ENCODE measurements at regions not wholly inside any gene's neighbourhood (a gene's known extent, or its start where the extent isn't known, plus 50 kb on each side); places are given as distances from the start of the nearest gene placed in this dataset.
A peak's percentile ranks its signal among the peaks of the same experiment; 100 is the strongest.
"Not testable (repeated sequence)": the region's sequence is repeated elsewhere in the genome, so short reads cannot be mapped to it uniquely, and the experiment has no call there.

GRCh38 chr21:41584603-41585176 is 76.7 kb upstream of the TMPRSS2 start:
- no peak for DNase-seq

DNA sequence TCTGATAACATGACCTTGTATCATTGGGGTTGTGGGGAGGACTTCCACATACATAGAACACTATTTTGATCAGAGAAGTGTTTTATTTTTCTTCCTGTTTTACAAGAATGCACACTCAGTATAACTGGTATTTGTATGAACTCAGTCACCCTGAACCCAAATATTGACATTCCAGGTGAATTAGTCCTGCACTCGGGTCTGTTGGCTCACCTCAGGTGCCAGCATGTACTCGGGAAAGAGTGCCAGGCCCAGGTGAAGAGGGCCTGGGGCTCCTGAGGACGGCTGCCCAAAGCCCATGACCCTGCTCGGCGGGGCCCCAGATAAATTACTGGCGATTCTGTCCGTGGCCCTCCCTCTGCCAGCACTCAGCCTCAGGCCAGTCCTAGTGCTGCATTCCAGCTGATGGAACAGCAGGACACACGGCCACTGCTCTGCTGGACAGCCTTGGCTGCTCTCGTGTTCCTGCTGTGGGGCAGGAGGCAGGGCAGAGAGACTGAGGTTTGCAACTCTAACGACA is 75.4 kb upstream of the TMPRSS2 start:
- DNase-seq = peak; percentile 88

DNA sequence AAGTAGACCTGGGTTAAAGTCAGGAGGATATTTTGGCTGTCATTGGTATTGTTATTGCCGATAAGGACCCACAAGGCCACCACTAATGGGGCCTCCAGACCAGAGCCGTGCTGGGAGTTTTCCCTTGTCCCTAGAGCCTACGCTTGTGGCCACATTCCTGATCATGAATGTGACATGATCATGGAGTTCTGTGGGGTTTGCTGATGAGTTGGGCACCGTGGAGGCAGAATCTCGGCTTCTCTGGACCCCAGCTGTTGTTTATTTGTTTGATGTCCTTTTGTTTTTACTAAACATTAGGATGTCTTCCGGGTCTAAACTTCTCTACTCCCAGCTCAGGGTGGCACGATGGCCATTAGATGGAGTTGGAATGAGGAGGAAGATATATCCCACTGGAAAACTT is 74.9 kb upstream of the TMPRSS2 start:
- no peak for DNase-seq

- DNase-seq = no peak
Measured at GRCh38 chr21:41582298-41582840, 74.4 kb upstream of the TMPRSS2 start.

- no peak for DNase-seq
Measured at GRCh38 chr21:41581592-41582228, 73.8 kb upstream of the TMPRSS2 start.

DNA sequence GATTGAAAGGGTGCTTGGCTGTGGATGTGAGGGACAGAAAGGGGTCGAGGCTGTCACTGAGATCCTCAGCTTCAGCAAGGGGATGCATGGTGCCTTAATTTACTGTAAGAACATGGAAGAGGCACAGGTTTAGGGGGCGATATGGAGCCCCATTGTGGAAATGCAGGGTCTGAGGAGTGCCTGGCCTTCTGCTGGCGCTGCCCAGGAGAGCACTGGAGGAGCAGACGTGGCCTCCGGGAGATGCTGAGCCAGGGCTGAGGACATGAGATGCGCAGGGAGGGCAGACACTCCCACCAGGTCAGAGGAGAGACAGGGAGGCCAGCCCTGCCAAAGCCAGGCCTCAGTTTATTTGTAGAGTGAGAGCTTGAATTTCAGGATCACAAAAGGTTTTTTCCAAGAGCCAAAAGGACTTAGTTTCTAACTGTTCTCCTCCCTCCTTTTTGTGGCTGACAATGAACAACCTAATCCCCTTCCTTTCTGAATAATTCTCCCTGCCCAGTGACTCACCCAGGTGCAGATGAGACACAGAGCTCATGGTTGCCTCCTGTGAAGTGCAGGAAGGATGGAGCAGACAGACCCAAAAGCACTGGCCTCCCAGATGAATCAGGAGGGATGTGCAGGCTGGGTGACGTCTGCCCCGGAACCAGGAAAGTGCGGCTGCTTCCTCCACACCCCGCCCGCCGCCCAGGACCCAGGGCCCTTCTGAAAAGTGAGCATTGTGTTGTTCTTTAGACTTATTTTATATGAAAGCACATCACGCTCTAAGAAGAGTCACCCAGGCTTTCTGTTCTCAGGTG is 73.0 kb upstream of the TMPRSS2 start:
- DNase-seq = peak; percentile 62

- no peak for DNase-seq
Measured at GRCh38 chr21:41579692-41580091, 71.7 kb upstream of the TMPRSS2 start.

- no peak for DNase-seq
Measured at GRCh38 chr21:41578716-41579115, 70.8 kb upstream of the TMPRSS2 start.

- no peak for DNase-seq
Measured at GRCh38 chr21:41578083-41578482, 70.1 kb upstream of the TMPRSS2 start.

DNA sequence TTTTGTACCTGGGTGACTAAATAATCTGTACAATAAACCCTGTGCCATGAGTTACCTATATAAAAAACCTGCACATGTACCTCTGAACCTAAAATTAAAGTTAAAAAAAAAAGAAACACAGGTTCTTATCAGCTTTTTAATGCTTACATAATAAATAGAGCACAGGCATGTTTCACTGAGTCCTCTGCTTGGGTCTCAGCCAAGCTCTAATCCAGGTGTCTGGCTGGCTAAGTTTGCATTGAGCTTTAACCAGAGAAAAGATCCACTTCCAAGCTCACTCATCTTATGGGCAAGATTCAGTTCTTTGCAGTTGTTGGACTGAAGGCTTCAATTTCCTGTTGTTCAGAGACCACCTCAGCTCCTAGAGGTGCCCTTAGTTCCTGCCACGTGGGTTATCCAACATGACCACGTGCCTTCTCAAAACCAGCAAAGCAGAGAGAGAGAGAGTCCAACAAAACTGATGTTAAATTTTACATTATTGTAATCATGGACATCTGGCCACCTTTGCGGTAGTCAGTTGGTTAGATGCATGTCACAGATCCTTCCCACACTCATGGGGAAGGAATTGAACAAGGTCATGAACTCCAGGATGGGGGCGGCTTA is 68.2 kb upstream of the TMPRSS2 start:
- no peak for DNase-seq

GRCh38 chr21:41573902-41574690 is 66.1 kb upstream of the TMPRSS2 start:
- no peak for DNase-seq

DNA sequence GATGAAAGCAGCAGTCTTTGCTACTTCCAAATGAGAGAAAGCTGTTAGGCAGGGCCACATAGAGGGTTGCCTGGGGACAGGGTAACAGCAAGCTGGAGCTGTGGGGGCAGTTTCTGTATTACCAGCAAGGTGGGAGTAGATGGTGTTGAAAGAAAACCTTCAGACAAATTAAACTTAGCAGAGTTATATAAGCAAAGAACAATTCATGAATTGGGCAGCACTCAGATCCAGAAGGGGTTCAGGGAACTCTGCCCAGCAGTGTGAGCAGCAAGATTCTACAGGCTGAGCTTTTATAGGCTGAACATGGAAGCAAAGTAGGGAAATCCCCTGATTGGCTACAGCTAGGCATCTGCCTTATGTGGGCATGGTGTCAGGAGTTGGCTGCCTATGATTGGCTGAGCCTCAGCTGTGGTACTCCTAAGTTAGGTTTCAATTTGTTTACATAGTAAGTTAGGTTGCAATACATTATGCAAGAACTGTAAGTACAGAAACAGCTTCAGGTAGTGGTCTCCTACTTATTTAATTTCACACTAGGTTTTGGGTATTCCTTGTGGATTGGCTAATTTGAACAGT is 64.1 kb upstream of the TMPRSS2 start:
- peak; percentile 14 for DNase-seq

DNA sequence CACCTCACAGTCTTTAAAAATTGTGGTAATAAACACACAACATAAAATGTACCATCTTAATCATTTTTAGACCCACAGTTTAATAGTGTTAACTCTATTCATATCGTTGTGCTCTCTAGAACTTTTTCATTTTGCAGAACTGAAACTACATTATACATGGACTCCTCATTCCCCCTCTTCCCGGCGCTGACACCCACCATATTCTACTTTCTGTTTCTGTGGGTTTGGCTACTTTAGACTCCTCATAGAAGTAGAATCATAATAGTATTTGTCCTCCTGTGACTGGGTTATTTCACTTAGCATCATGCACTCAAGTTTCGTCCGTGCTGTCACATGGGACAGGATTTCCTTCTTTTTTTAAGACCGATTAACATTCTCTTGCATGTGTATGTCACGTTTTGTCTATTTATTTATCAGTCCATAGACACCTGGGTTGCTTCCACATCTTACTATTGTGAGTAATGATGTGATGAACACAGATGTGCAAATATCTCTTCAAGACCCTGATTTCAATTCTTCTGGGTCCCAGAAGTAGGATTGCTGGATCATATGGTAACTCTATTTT is 62.9 kb upstream of the TMPRSS2 start:
- DNase-seq = no peak

DNA sequence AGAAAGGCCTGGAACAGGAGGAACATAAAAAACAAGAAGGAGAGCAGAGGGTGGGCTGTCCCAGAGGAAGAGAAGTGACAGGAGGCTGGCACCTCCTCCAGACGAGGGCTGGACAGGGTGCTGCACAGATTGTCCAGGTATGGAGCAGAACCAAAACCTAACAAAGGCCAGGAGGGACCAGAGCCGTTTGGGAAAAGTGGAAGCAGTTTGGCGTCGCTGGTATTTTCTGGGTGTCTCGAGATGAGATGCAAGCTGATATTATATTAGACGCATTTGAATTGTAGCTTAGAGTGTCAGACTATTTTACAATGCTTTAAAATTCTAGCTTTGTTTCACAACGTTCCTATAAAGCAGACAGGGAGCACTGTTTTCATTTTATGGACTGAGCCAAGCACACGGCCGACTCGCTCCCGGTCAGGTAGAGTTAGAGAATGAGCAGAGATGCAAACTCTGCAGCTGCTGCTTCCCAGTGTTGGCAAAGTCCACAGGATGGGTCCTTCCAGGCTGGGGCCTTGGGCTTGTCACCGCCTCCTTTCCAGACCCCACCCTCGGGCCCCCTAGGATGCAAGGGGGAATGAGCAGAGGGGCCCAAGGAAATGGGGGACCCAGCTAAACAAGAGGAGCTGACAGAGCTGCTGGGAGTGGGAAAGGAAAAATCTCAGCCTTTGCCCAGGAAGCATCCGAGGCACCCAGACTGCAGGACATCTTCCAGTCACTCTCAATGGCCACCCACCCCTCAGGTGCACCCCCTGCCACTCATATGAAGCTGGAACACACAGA is 60.8 kb upstream of the TMPRSS2 start:
- DNase-seq = no peak

DNA sequence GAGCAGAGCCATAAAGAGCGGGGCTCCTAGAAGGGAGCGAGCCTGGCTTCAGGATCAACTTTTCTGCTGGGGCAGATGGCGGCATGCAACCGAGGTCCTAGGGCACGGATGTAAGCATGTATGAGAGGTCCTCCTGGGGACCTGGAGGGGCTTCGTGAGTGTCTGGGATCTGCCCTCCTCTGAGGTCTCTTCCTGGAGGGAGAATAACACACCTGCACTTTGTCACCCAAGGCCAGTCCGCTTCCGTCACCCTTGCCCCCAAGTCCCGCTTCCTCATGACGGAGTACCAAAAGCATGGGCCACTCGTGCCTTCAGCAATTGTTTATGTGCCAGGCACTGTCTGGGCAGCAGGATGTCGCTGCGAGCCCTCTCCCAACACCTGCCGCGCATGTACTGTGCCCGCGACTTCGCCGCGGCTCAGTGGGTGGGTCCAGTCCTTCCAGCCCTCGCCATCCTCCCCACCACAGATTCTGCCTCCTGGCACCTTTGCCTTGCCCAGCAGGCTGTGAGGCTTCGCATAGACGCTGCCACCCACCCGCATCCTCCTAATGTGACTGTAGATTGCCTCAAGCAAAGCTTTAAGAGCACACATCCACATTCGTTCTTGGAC is 60.0 kb upstream of the TMPRSS2 start:
- DNase-seq = no peak

- not testable (repeated sequence) for DNase-seq
Measured at GRCh38 chr21:41567237-41567636, 59.3 kb upstream of the TMPRSS2 start.

- no peak for DNase-seq
Measured at GRCh38 chr21:41566500-41567014, 58.6 kb upstream of the TMPRSS2 start.

DNA sequence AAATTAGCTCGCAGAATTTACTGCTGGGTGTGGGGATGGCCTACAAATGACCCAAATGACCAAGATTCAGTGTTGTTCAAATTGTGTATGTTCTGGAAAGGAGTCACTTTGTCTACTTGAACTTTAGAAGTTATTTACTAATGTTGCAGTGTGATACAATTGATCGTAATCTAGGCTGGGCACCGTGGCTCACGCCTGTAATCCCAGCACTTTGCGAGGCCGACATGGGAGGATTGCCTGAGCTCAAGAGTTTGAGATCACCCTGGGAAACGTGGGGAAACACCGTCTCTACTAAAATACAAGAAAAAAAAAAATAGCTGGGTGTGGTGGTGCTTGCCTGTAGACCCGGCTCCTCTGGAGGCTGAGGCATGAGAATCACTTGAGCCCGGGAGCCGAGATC is 57.6 kb upstream of the TMPRSS2 start:
- DNase-seq = no peak

GRCh38 chr21:41564871-41565274 is 56.9 kb upstream of the TMPRSS2 start:
- peak; percentile 74 for DNase-seq
